ENCODE measurements at regions not wholly inside any gene's neighbourhood (a gene's known extent, or its start where the extent isn't known, plus 50 kb on each side); places are given as distances from the start of the nearest gene placed in this dataset.

DNA sequence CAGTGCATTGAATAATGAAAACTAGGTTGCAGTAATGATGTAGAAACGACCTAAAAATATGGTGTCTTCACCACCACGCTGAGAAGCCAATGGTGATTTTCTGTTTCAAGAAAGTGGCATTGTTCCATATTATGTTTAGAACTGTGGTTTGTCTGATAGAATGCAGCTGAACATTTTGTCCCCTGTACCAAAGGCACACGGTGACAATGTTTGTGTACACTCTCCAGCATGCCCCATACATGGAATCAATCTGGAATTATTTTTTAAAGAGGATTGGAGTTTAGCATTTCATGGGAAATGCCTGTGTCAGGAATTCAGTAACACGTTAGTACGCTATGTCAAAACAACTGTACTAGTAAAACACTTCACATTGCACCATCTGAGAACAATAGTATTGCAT is 237.4 kb upstream of the AUTS2 start:
- H3K27ac ChIP-seq: no peak overlapping the region
- H3K4me3 ChIP-seq: no peak overlapping the region
- ATAC-seq (no peak), DNase-seq (no peak)
- H3K36me3 ChIP-seq: no peaks in the 10 kb centered on the region
- H3K4me1 ChIP-seq: no peaks in the 10 kb centered on the region
- H3K9me3 ChIP-seq: no peaks in the 10 kb centered on the region
- TF ChIP-seq, protein P1, sequence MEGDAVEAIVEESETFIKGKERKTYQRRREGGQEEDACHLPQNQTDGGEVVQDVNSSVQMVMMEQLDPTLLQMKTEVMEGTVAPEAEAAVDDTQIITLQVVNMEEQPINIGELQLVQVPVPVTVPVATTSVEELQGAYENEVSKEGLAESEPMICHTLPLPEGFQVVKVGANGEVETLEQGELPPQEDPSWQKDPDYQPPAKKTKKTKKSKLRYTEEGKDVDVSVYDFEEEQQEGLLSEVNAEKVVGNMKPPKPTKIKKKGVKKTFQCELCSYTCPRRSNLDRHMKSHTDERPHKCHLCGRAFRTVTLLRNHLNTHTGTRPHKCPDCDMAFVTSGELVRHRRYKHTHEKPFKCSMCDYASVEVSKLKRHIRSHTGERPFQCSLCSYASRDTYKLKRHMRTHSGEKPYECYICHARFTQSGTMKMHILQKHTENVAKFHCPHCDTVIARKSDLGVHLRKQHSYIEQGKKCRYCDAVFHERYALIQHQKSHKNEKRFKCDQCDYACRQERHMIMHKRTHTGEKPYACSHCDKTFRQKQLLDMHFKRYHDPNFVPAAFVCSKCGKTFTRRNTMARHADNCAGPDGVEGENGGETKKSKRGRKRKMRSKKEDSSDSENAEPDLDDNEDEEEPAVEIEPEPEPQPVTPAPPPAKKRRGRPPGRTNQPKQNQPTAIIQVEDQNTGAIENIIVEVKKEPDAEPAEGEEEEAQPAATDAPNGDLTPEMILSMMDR (IDR thresholded peaks at IDR 0.05): no peak
- intact Hi-C loops (cut with DNase I): no loop called here
- H3K27me3 ChIP-seq (ENCODE audit: low read depth): no peaks in the 10 kb centered on the region

DNA sequence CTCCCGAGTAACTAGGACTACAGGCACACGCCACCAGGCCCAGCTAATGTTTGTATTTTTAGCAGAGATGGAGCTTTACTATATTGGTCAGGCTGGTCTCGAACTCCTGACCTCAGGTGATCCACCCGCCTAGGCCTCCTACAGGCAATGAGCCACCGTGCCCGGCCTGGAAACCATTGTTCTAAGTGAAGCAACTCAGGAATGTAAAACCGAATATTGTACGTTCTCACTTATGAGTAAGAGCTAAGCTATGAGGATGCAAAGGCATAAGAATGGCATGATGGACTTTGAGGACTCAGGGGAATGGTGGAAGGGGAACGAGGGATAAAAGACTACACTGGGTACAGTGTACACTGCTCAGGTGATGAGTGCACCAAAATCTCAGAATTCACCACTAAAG is 235.1 kb upstream of the AUTS2 start:
- H3K27me3 ChIP-seq (ENCODE audit: low read depth): no peaks in the 10 kb centered on the region
- H3K4me3 ChIP-seq: no peak overlapping the region
- no peaks in the 10 kb centered on the region for H3K4me1 ChIP-seq
- H3K27ac ChIP-seq: no peak overlapping the region
- DNase-seq (no peak), ATAC-seq (no peak)
- H3K9me3 ChIP-seq: no peaks in the 10 kb centered on the region
- intact Hi-C loops (cut with DNase I): no loop called here
- H3K36me3 ChIP-seq: no peaks in the 10 kb centered on the region
- TF ChIP-seq, protein P1 (IDR thresholded peaks at IDR 0.05): no peak

DNA sequence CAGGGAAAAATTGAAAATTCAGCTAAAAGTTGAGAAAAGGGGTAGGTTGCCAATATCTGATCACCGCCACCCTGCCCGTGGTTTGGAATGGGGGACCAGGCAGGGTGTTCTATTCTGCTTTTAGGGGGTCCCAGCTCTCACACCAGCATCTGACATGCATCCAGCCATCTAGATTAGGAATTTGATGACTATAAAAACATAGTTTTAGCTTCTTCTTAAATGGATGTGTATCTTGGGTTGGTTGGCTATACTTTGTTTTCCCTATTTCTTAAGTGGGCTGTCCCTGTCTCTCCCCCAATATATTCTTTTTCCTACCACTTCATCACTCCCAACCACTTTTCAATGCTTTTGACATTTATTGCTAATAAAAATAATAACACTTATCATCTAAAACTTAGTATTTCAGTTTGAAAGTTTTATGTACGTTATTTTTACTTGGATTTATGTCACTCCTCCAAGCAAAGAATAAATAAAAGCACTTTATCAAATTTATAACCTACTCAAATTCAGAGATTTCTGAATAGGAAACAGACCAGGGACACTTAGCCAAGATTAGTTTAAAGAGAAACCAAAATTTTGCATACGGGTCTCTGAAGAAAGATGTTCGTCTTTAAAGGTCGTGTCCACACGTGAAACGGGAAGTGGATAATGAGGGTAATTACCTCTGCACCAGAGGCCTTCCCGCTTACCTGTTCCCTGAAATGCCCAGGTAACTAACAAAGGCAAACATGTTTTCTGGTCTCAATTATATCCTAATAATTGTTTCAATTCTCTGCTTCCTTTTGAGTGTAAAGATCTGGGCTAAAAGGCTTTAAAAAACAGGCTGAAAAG is 233.2 kb upstream of the AUTS2 start:
- Histone ChIP-seq H3K9me3 (no peaks in the 10 kb centered on the region), H3K27ac (no peak overlapping the region), H3K27me3 (ENCODE audit: low read depth) (no peaks in the 10 kb centered on the region), H3K4me1 (no peaks in the 10 kb centered on the region), H3K4me3 (no peak overlapping the region), H3K36me3 (no peaks in the 10 kb centered on the region)
- no peak for DNase-seq
- TF ChIP-seq, protein P1 (IDR thresholded peaks at IDR 0.05): no peak
- no peak for ATAC-seq
- intact Hi-C loops (cut with DNase I): no loop called here

DNA sequence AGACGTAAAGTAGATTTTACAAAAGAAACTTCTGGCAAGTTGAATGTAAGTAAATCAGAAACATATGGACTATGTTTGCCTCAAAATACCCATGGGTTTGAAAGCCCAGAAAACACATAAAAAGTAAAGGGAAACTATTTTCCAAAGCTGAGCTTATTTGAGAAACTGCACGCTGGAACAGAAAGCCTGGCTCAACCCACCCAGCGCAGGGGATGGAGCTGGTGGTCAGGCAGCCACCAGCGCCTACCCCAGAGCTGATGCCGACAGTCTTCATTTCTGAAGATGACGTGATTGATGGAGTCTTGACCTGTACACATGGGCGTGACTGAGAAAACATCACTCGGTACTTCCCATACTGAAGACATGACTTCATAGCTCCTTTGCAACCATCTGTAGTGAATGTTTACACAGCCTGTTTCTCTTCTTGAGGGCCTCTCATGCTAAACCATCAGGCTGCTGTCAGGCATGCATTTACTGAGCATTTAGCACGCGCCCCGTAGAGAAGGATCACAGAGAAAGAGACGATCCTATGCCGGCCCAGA is 232.6 kb upstream of the AUTS2 start:
- Histone ChIP-seq H3K9me3 (no peaks in the 10 kb centered on the region), H3K4me1 (no peaks in the 10 kb centered on the region), H3K27ac (no peak overlapping the region), H3K4me3 (no peak overlapping the region), H3K27me3 (ENCODE audit: low read depth) (no peaks in the 10 kb centered on the region), H3K36me3 (no peaks in the 10 kb centered on the region)
- DNase-seq (no peak), ATAC-seq (no peak)
- TF ChIP-seq, protein P1 (IDR thresholded peaks at IDR 0.05): no peak
- intact Hi-C loops (cut with DNase I): no loop called here

DNA sequence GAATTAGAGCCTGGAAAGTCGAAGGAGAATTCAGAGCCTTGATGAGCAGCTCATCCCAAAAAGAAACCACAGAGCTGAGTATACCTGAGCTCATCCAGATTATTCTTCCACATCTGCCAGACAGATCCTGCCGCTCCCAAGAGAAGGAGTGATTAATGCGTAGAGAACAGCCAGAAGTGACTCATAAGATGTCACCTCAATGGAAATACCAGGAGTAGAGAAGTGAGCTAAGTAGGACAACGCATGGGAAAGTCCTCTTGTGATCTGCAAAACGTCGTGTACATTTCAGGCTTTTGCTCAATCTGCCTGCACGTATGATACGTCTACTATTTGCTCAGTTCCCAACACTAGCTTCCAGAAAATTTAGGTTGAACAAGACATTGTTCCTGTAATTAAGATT is 230.5 kb upstream of the AUTS2 start:
- H3K27me3 ChIP-seq (ENCODE audit: low read depth): no peaks in the 10 kb centered on the region
- H3K27ac ChIP-seq: no peak overlapping the region
- TF ChIP-seq, protein P1 (IDR thresholded peaks at IDR 0.05): no peak
- no peak overlapping the region for H3K4me3 ChIP-seq
- no peak for DNase-seq
- H3K9me3 ChIP-seq: no peaks in the 10 kb centered on the region
- intact Hi-C loops (cut with DNase I): no loop called here
- no peaks in the 10 kb centered on the region for H3K4me1 ChIP-seq
- H3K36me3 ChIP-seq: no peaks in the 10 kb centered on the region
- no peak for ATAC-seq

Data from lower lobe of right lung (tissue), 2 donors.